GM12872 (cell line): ENCODE measurements at regions not wholly inside any gene's neighbourhood (a gene's known extent, or its start where the extent isn't known, plus 50 kb on each side); places are given as distances from the start of the nearest gene placed in this dataset.

ENCODE experiments used
- TF ChIP-seq, protein P1 (sequence below): IDR thresholded peaks from 3 replicates; pipeline ENCODE4 v1.5.1; 2011; ENCODE audit warnings: low read depth, mild to moderate bottlenecking, low read length, moderate library complexity; ENCODE audit not compliant: insufficient read depth

DNA sequence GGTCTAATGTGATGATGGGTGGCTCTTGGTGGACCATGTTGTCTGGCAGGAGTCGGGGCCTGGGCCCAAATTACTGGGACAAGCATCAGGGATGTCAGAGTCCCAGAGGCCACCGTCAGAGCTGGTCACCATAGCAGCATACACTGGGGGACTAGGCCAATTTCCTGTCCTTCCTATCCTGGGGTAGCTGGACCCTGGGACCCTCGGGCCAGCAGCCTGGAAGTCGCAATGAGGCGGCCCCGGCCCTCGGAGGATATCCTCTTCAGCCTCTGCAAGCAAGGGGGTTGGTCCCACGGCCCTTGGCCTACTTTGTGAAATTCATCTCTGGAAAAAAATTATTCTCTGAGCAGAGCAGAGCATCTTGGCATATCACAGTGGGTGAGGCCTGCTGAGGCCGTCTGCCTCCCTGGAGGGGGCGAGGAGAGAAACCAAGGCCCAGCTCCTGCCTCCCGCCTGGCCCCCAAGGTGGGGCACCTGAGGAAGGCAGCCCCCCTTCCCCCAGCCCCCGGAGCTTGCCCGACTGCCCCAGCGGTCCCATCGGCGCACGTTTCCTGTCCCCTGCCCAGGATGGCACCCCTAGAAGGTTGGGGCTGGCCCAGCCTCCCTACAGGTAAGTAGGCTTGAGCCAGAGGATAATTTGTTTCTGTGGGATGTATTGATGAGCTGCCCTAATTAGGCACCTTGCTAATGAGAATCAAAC is 135.0 kb upstream of the MYL2 start:
- TF ChIP-seq, protein P1, sequence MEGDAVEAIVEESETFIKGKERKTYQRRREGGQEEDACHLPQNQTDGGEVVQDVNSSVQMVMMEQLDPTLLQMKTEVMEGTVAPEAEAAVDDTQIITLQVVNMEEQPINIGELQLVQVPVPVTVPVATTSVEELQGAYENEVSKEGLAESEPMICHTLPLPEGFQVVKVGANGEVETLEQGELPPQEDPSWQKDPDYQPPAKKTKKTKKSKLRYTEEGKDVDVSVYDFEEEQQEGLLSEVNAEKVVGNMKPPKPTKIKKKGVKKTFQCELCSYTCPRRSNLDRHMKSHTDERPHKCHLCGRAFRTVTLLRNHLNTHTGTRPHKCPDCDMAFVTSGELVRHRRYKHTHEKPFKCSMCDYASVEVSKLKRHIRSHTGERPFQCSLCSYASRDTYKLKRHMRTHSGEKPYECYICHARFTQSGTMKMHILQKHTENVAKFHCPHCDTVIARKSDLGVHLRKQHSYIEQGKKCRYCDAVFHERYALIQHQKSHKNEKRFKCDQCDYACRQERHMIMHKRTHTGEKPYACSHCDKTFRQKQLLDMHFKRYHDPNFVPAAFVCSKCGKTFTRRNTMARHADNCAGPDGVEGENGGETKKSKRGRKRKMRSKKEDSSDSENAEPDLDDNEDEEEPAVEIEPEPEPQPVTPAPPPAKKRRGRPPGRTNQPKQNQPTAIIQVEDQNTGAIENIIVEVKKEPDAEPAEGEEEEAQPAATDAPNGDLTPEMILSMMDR = no peak

DNA sequence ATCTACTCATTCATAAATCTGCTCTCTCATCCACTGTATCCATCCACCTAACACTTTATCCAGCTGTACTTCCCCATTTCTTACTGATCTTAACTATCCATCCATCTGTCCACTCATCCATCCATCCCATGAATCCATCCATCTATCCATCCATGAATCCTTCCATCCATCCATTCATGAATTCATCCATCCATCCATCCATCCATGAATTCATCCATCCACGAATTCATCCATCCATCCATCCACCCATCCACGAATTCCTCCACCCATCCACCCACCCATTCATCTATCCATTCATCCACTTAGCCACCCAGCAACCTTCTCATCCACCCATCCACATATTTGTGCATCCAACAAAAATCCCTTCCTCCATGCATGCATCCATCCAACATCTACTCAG is 128.6 kb upstream of the MYL2 start:
- TF ChIP-seq, protein P1 = no peak

DNA sequence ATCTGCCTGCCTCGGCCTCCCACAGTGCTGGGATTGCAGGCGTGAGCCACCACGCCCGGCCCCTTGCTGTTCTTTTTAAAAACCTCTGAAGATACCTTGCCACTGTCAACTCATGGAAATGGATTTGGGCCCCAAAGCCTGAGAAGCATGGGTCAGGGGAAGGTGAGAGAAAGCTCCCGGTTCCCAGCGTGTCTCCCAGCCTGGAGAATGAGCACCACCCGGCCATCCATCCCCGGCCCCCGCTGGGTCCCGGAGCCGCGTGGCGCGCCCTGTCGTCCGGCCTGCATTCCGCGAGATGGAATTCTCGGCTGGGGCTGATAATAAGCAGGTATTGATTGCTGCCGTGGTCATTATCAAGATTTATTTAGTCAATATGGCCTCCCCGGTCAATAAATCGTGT is 126.5 kb upstream of the MYL2 start:
- TF ChIP-seq, protein P1 = no peak

DNA sequence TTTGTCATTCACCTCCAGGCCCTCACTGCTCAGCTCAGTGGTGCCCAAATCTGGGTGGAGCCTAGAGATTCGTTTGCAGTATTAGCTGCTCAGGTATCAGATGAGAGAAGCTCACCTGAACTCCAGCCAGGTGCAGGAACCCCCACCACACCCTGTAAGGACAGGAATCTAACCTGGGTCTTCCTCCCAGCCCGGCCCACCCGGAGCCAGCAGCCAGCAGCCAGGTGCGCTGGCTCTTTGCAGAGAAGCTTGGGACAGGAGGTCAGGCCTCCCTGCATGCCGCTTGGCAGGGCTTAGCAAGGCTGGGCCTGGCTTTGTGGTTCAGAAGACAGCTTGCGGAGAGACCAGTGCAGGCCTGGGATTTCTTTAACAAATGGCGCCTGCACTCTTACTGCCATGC is 125.6 kb upstream of the MYL2 start:
- TF ChIP-seq, protein P1 = no peak

DNA sequence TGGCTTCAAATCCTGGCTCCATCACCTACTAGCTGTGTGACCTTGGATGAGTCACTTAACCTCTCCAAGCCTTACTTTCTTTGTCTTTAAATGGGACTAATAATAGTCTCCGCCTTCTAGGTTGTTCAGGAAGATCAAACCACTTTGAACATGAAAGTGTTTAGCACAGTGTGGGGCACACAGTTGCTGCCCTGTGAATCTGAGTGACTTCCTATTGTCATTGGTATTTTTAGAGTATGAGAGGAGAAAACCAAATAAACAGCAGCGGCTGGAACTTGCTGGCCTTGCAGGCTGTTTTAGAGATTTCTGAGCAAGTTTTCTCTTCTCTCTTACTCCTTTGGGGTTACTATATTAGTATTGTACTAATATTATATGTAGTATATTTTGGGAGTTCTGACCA is 120.7 kb upstream of the MYL2 start:
- TF ChIP-seq, protein P1 = no peak

DNA sequence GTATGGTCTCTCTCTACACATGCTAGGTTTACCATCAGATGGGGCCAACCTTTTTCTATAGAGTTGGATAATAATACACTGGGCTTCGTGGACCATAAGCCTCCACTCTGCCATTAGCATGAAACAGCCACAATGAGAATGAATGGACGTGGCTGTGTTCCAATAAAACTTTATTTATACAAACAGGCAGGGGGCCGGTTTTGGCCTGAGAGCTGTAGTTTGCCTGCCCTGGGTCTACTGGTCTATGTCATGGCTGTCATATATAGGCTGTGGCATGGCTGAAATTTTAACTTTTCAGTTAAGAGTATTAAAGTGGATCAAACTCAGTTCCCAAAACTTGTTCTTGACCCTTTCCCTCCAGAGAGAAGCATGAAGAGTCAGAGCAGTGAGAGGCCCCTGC is 120.3 kb upstream of the MYL2 start:
- TF ChIP-seq, protein P1 = no peak

DNA sequence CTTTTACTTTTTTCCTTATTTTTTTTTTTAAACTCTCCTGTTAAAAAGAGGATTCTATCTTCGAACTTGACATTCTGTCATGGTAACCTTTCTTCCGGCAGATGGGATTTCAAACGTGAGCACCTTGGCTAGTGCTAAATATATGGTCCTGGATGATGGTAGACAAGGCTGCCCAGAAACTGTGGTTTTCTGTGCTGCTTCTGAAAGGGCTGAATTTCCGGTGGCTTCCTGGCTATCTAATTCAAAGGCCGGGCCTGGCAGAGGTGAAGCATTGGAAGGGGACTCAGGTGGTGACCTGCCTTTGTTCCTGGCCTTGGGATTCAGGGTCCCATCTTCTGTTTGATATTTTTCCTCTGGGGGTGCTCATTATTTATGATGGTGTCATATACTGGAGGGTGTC is 118.6 kb upstream of the MYL2 start:
- TF ChIP-seq, protein P1 = no peak

DNA sequence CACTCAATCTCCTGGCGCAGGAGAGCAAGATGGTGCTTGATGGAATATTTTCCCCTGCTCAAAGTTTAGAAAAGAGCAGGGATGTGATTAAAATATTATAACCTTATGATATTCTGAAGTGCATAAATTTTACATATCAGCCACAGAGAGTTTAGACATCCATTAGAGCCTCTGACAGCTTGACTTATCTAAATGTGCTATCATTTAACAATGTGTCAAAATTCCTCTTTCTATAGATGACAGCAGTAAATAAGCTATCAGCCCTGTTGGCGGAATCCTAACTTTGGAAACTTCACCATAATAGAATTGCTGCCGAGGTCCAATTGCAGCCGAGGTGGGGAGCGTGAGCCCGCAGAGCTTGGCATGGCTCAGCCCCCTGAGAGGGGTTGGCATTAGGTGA is 117.7 kb upstream of the MYL2 start:
- TF ChIP-seq, protein P1 = no peak
